NCI-H1092 treated with DMSO at 0.1 percent for 48 hours (cell line): ENCODE measurements at regions not wholly inside any gene's neighbourhood (a gene's known extent, or its start where the extent isn't known, plus 50 kb on each side); places are given as distances from the start of the nearest gene placed in this dataset.

ENCODE experiments used
- DNase-seq: peaks from one replicate; lab custom pipeline; 2025; lab: John Stamatoyannopoulos, UW

- no peak for DNase-seq
Observed at GRCh38 chr22:48709453-48709852, 1118.2 kb downstream of the BRD1 start.

DNA sequence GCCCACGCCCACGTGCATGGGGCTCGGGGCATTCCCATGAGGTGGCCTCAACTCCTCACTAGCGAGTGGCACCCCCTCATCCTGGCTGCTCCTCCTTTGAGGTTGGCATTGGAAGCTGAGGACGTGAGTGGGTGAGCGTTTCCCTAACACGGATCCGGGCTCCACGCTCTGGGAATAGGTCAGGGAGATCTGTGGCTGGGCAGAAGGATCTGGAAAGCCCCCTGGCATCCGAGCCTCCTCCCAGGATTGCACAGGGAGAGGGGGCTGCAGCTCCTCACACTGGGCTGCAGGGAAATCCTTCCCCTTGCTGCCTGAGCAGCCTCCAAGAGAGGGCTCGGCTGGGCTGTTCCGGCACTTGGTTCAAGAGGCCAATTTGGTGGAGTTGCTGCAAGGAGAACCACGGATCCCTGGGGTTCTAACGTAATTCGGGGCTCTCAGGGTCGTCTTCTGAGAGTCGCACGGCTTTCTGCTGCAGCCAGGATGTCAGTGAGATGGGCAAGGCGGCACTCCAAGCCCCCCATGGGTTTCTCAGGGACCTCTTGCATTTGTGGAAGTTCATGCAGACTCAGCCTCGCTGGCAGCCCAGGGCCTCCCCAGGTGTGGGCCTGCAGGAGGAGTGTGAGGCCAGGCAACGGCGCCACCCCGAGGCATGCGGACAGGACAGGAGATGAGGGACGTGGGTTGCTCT lies 1119.0 kb downstream of the BRD1 start:
- DNase-seq, result no peak

- DNase-seq, result no peak
Observed at GRCh38 chr22:48707763-48708557, 1119.7 kb downstream of the BRD1 start.

GRCh38 chr22:48706934-48707762 lies 1120.5 kb downstream of the BRD1 start:
- no peak for DNase-seq

- DNase-seq, result no peak
Observed at GRCh38 chr22:48705917-48706605, 1121.6 kb downstream of the BRD1 start.

- DNase-seq, result no peak
Observed at GRCh38 chr22:48705159-48705916, 1122.3 kb downstream of the BRD1 start.

DNA sequence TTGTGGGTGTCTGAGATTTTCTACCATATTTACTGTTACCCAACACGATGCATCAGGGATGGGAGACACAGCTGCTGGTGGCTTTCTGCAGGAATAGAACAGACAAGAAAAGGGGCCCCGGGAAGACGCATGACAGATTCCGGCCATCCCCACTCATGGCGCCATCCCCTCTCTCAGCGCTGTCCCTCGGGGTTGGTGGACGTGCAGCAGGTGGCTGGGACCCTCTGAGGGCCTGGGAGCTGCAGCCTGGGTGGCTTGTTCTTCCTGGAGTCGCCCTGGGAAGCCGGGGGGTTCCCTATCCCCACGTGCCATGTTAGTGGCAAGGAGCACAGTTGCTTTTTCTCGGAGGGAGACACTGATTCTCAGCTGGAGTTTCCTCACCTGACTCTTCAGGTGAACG lies 1123.3 kb downstream of the BRD1 start:
- DNase-seq, result no peak

- DNase-seq, result no peak
Observed at GRCh38 chr22:48703265-48703941, 1124.3 kb downstream of the BRD1 start.

GRCh38 chr22:48702573-48703264 lies 1125.0 kb downstream of the BRD1 start:
- no peak for DNase-seq

GRCh38 chr22:48701296-48702030 lies 1126.2 kb downstream of the BRD1 start:
- DNase-seq, result no peak

DNA sequence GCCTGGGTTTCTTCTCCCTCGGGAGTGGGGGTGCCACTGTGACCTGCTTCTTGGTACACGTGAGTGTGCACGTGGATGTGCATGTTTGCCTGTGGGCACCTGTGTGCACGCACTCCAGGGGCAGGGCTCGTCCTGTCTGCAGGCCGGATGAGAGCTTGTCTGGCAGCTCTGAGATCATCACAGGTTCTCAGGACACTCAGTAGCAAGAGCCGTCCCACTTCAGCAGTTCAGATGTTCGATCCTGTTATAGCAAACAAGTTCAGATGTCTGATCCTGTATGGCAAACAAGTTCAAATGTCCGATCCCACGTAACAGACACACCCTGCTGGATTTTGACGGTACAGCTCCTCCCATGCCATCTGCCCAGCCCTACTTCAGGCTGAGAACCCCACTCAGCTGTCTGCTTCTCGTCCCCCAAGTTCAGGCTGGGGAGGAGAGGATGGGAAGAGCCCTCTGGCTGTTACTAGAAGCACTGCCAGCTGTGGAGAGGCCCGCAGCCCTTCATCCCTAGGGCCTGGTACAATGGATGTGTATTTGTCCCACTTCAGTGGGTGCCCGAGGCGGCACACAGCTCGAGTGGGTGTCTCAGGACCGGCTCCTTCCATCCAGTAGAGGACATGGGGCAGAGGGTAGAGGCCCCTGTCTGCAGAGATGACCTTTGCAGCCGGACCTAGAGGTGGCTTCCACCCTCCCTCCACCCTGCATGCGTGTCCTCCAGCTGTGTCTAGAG lies 1126.9 kb downstream of the BRD1 start:
- DNase-seq, result no peak

- DNase-seq, result no peak
Observed at GRCh38 chr22:48700180-48700565, 1127.5 kb downstream of the BRD1 start.

- DNase-seq, result no peak
Observed at GRCh38 chr22:48699511-48699910, 1128.2 kb downstream of the BRD1 start.

DNA sequence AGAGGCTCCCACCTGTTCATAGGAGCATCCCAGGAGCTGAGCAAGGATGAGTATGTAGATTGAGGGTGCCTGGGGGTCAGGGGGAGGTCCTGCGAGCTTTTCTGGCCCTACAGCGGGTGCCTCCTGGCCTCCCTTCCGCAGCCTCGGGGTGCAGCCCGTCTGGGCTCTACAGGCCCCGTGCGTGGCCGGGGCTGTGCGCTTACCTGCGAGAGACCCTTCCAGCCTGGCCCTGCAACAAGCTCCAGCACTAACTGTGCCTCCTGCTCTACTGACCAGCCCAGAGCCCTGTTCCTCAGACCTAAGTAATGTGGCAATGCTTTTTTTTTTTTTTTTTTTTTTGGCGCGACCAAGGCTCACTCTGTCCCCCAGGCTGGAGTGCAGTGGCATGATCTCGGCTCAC lies 1129.1 kb downstream of the BRD1 start:
- DNase-seq, result no peak

DNA sequence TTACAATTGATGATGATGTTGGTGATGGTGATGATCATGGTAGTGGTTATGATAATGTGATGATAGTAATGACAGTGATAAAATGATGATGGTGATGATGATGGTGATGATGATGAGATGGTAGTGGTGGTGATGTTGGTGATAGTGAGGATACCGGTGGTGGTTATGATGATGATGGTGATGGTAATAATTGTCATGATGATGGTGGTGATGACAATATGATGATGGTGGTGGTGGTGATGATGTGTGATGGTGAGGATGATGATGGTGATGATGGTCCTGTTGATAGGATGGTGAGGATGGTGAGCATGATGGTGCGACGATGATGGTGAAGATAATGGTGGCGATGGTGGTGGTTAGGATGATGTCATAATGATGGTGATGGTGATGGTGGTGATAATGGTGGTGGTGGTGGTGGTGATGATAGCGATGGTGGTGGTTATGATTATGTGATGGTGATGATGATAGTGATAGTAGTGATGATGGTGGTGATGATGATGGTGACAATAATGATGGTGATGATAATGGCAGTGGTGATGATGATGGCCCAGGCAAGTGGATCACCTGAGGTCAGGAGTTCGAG lies 1129.9 kb downstream of the BRD1 start:
- DNase-seq, result no peak

DNA sequence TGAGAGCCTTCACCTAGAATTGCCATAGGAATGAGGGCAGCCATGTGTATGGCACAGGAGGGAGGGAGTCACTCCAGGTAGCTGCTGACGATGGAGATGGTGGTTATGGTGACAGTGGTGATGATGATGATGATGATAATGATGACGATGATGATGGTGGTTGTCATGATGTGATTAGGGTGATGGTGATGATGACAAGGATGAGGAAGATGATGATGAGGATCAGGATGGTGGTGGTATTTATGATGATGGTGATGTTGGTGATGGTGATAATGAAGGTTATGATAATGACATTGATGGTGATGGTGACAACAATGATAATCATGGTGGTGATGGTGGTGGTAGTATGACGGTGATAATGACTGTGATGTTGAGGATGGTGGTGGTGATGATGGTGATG lies 1130.5 kb downstream of the BRD1 start:
- no peak for DNase-seq

DNA sequence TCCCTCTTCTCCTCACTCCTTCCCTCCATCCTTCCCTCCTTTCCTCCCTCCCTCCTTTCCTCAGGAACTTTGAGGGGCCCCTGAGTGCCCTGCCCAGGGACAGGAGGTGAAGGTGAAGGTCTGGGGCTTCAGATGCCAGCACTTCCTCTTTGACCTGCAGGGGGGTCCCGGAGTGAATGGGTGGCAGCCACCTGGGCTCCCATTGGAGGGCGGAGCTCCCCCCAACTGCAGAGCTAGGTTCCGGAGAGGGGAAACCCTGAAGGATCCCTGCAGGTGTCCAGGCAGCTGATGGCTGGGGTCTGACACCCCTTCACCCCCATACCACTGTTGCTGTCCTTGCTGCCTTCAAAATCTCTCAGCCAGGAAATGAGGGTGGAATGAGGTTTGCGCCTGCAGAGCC lies 1131.3 kb downstream of the BRD1 start:
- DNase-seq, result no peak

GRCh38 chr22:48695731-48696305 lies 1131.9 kb downstream of the BRD1 start:
- DNase-seq, result no peak
